T-helper 1 cell treated with Interleukin-12 subunit alpha and Interleukin-12 subunit beta and Interleukin-4 antibody, amounts not matched to agents 30 ng/mL and 1 ng/mL, for 36 hours (primary cell): ENCODE measurements at regions not wholly inside any gene's neighbourhood (a gene's known extent, or its start where the extent isn't known, plus 50 kb on each side); places are given as distances from the start of the nearest gene placed in this dataset.

ENCODE experiments used
- intact Hi-C: fragments of 100-400 bp; cut with micrococcal nuclease; formaldehyde crosslinking; loops from one replicate; pipeline ENCODE4 v1.15.1; 2024

DNA sequence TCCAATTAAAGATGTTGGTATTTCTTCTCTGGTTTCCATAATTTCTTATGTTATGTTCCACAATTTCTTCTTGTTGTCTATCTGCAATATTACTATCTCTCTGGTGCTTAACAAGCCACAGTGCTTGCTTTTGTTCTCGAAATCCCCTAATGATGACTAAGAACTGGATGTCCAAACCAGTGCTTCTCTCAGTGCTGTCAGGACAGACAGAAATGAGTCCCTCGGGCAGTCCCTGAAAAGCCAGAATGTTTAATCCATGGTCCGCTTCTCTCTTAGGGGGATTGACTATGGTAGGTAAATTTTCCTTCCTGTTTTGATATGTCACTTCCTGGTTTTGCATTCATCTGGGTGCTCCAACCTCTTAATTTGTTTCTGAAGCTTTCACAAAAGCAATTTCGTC, 321.6 kb upstream of the PCDH10 start:
- intact Hi-C loops = no loop called here

DNA sequence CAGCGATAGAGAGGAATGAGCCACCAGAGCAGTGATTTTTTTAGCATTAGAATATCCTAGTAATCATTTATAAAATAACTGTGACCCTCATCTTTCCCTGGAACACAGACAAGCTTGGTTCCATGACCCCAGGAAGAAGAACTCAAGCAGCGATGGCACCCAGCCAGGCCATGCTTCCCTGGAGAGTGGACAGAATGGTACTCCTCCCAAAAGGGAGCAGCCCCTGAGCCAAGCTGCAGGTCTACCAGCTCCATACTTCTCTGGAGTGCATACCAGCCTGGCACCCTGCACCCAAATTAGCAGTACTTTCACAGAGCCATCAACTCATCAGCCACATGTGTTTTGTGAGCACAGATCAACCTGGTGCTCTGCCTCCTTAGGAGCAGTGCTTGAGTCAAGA, 310.9 kb upstream of the PCDH10 start:
- intact Hi-C loops = no loop called here

DNA sequence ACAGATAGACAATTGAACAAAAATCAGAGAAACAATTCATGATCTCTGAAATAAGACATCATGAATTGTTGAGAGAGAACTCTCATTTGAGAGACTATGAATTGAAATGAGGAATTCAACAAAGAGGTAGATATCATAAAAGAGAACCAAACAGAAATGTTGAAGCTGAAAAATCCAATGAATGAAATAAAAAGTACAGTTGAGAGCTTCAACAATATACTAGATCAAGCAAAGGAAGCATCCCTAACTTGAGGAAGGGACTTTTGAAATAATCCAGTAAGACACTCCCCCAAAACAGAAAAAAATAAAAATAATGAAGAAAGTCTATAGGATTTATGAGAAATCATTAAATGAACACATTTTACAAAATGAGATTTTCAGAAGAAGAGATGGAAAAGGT, 310.0 kb upstream of the PCDH10 start:
- intact Hi-C loops = no loop called here

DNA sequence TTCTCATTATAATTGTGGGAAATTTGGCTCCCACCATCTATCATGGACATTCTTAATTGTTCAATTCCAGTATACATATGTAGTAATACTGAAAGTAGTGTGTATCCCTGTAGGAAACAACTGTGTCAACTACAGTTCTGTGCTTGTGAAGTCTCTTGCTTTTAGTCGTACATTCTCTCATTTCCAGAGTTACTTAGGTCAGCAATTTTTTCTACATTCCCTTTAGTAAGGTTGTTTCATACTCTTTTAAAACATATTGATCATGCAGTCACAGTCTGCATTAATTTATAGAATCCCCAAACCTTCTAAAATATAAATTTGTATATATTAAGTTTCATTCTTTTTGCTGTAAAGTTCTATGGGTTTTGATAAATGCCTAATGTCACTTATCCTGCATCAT, 289.2 kb upstream of the PCDH10 start:
- intact Hi-C loops = no loop called here

DNA sequence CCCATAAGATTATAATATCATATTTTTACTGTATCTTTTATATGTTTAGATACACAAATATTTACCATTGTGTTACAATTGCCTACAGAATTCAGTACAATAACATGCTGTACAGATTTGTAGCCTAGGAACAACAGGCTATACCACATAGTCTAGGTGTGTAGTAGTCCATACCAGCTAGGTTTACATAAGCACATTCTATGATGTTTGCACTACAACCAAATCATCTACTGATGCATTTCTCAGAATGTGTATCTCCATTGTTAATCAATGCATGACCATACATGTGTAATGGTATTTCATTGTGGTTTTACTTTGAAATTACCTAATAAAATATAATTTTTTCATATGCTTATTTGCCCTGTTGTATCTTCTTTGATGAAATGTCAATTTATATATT, 288.1 kb upstream of the PCDH10 start:
- intact Hi-C loops = no loop called here

DNA sequence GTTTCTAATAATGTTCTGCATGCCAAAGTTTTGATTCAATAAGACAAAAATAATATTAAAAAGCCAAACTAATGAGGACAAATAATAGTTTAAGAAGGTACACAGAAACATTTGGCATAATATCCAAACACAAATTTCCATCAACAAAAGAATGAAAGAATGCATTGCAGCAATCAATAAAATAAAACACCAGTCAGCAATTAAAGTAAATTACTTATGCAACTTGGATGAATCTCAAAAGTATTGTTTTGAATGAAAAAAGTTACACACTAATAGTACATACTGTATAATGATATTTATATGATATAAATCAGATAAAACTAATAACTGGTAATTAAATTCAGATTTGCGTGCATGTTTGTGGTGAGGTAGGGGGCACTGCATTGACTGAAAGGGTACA, 285.5 kb upstream of the PCDH10 start:
- intact Hi-C loops = no loop called here

DNA sequence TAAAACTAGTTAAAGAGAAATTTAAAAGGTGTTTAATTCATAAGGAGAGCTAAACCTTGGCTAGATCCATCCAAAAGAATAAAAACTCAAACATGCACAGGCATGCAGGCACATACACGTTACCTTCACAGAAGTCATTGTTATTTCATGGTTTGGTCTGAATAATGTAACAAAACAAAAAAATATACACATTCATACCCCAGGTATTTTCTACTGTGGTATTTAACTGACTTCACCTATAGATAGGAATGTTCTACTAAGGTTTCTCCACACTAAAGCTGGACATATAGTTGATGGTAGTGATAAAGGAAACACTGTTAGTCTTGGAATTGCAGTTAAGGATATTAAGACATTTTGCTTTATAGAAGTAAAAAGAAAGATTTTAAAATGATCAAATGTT, 283.6 kb upstream of the PCDH10 start:
- intact Hi-C loops = no loop called here

DNA sequence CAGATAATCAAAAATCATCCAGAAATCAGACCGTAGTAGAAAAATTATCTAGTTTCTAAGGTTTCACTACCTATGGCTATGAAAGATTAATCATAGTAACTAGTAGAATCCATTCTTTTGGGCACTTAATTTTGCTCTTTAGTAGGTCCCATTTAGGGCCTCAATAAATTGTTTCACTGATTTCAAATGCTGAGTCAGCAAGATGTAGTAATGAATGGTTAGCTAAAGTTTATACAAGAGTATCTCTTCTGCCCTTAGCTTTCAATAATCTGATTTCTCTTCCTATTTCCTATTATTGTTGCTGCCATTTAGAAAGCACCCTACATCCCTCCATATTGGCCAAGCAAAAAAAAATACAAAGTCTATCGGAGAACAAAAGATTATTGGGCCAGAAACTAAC, 283.2 kb upstream of the PCDH10 start:
- intact Hi-C loops = no loop called here

DNA sequence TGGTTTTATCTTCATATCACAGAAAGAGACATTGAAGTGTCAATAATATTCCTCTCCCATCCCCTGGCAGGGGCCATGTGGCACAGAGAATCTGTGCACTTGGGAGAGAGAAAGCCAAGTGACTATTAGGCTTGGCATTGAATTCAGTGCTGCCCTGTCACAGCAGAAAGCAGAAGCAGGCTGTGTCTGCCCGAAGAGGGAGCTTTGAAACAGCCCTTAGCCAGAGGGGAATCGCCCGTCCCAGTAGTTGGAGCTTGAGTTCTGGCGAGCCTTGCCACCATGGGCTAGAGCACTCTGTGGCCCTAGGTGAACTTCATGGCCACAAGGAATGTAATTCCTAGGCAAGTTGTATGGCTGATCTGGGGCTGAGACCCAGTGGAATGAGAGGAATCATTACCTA, 282.5 kb upstream of the PCDH10 start:
- intact Hi-C loops = no loop called here

DNA sequence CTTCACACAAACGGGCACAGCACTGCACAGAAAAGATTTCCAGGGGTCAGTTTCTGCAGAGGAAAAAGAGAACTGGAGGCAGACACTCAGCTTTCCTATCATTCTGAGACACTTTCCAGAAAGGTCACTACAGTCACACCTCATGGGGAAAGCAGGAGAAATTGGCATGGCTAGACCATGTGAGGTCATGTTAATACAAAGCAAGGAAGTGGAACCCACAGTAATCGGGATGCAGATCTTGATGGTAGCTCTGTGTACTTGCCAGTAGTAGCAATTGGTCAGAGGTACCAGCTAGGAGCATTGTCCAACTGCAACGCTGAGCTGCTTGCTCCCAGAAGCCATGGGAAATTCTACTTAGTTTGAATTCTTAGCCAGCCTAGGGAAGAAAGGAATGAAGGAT, 255.3 kb upstream of the PCDH10 start:
- intact Hi-C loops = no loop called here

DNA sequence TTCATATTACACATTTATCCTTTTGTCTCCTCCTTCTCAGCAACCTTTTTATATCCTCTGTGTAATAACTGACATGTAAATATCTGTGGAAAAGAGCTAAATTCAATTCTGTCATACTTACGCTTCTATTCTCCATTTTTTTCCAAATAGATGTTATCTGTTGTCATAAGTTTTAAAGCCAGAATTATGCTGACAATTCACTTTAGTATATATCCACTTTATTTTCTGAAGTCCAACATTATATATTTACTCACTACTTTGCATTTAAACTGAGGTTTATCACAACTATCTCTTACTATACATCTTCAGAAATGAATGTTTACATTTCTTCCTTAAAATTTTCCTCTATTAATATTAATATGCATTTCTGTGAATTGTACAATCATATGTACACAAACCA, 247.9 kb upstream of the PCDH10 start:
- intact Hi-C loops = no loop called here

DNA sequence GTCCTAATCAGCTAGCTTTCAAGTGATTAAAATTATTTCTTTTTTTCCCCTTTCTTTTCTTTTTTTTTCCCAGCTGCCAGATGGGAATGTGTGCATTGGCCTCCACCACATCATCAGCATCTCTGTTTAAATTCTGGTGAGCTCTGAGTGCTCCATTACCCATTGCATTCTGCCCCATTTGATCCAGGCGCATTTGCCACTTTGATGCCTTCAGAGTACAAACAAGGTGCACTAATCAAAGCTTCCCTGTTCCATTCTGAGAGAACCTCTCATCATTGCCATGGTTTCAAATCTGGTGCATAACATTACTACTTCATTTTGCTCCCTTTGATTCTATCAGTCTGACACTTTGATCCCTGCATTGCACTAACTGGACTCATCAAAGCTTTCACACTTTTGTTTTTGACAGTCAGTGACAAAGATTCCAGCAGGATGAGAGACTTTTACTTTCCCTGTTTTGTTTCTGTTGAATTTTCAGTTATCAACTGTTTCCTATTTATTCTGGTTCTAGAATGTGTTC, 238.8 kb upstream of the PCDH10 start:
- intact Hi-C loops = no loop called here

DNA sequence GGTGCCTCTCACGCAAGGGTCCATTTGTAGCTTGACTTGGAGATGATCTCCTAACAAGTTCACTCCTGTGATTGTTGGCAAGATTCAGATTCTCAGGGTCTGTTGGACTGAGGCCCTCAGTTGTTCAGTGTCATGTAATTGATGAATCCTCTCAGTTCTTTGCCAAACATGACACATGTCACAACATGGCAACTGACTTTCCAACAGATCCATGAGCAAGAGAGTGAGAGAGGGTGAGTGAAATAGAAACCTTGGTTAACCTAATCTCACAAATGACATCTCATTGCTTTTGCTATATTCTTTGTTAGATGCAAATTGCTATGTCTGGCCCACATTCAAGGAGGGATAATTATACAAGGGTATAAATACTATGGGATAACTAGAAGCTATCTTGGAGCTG, 231.0 kb upstream of the PCDH10 start:
- intact Hi-C loops = no loop called here

DNA sequence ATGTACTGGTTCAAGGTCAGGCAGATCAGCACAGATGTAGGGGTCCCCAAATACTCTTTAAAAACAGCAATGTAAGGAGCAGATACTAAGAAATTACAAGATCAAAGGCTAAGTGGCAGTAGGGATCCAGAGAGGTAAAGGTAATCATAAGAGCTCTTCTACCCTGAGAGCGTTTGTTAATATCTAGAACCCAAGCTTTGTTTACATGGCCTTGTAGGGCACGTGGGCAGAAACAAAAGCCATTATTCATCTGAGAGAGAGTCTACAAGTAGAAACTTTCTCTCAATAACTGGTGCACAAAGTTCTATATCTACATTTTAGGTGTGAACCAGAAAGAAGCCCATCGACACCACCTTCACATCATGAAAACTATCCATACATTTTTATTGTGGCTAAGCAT, 225.6 kb upstream of the PCDH10 start:
- intact Hi-C loops = loop anchor here (5.0 kb wide), 1 partner anchor 1509 kb away; no protein-coding TSS in a partner anchor

DNA sequence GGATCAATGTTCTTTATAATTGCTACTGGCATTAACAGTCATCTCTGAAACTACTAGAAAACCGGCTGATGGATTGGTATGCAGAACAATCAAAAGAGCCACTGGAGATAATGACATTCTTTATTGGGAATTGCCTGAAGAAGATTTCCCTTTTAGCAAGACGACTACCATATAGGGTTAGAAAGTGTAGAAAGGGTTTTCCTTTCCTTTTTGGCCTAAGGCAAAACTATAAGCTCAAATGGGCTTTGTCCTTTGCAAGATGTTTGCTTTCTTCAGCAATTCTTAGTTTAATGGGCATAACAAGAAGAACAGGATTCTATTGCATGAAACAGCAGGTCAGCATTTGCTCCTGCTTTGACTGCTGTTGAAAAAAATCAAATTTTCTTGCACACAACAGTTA, 214.2 kb upstream of the PCDH10 start:
- intact Hi-C loops = no loop called here

DNA sequence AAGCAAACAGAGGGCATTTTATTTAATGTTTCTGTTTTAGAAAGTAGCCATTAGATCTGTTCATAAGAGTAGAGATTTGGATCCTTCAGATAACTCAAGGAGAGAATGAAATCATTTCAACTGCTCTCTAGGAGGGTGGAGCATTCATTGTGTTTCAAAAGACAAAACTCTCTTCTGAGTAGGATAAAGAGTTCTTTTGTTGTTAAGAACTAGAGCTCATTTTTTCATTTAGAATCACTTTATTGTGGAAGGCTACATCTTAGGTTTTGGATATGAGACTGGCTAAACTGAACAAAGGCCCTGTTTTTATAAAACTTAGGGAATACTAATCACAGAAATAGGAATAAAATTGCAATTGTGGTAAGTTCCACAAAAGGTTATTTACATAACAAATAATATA, 193.9 kb upstream of the PCDH10 start:
- intact Hi-C loops = no loop called here

DNA sequence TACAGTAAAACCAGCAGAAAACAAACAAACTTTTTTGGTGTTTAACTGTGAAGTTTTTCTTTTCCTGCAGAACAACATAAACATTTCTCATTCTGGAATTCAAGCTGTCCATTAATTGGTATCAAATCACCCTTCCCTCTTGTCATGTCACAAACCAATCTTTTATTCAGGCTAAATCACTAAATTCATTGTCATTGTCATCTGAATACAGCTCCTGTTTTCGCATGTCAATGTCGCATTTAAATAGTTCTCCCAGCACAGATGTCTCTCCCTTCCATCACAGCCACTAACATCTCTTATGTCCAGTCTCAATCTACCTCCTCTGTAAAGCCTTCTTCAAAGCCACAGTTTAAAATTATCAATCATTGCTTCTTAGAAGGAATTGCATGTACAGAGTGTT, 192.1 kb upstream of the PCDH10 start:
- intact Hi-C loops = no loop called here

DNA sequence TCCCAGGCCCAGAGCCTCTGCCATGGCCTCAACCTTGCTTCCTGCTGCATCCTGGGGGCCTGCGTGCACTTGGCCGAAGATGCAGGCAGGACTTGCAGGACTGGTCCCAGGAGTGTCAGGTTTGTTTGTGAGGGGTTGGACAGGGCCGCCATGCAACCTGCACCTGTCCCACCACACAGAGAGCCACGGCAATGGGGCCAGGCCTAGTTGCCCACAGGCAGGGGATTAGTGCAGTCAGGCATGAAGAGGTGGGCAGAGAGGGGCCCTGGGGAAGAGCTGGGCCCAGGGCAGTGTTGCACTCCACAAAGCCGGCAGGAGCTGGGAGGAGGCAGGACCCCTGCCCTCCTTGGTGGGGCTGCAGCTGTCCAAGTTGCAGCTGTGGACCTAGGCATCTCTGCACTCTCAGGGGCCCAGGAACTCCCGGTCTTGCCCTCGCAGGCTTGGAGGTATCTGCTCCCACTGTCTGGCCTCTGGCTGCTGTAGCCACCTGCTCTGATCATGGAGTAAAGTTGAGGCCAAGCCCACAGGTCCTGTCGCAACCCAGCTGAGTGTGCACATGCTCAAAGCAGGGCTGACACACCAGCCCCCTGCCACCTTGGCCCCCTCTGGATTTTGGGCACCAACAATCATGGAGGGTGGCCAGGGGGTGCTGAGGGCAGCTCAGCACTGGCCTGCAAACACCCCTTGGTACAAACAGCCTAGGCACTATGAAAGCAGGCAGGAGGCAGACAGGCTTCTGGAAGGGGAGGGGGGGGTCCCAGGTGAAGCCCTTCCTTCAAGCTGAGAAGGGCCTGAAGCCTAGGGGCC, 190.4 kb upstream of the PCDH10 start:
- intact Hi-C loops = no loop called here

DNA sequence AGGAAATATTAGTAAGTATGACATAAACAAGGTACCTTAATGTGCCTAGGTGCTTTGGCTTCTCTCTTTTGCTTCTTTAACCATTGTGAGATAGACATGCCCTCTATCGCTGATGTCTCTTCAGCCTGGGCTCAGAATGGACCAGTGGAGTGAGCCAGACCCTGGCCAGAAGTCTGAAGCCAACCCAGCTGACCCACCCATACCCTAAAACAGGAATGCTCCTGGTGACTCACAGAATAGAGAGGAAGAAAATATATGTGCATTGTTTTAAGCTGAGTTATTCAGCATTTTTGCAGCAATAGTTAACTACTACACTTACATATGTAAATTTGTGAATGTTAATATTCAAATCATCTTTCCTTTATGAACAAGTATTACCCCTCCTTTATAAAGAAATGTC, 167.5 kb upstream of the PCDH10 start:
- intact Hi-C loops = no loop called here

DNA sequence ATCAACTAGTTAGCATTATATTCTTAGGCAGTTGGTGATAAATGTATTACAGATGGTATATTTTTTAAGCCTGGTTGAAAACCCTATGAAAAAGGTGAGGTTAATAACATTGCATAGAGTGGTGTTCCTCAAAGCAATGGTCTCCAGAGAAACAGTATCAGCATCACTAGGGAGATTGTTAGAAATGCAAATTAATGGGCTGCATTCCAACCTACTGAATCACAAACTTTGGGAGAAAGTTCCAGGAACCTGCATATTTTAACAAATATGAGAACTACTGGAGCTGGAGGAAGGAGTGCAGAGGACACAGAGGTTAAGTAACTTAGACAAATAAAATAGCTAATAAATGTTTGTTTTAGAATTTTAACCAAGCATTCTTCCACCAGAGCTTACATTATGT, 166.9 kb upstream of the PCDH10 start:
- intact Hi-C loops = no loop called here

DNA sequence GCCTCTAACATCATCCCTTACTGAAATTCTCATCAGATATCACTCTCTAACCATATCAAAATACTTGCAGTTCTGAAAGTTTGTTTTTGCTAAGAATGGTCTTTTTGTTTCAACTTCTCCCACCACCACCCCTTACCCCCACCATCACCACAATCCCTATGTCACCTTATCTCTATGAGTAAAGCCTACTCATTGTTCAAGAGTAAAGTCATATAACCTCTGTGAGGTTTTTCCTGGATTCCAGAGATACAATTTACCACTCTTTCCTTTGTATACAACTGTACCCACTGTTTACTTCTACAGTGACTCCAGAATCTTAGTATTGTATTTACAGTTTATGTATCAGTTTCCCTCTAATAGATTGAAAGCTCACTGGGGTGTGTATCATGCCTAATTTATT, 158.0 kb upstream of the PCDH10 start:
- intact Hi-C loops = no loop called here

DNA sequence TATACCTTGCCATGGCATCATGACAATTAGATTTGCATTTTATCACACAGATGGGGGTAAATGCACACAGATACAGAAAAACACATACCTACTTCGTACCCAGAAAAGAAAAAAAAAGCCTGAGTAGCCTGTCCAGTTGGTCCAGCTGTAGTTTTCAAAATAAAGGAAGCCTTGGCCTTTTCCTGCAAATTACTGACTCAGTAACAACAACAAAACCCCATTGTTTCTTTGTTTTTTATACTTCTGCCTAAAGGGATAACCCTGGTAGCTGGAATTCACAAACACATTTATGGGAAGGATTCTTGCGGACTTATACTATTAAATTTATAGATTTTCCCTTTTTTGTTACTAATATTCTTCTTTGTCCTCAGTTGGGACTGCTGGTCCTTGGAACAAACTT, 156.4 kb upstream of the PCDH10 start:
- intact Hi-C loops = no loop called here

DNA sequence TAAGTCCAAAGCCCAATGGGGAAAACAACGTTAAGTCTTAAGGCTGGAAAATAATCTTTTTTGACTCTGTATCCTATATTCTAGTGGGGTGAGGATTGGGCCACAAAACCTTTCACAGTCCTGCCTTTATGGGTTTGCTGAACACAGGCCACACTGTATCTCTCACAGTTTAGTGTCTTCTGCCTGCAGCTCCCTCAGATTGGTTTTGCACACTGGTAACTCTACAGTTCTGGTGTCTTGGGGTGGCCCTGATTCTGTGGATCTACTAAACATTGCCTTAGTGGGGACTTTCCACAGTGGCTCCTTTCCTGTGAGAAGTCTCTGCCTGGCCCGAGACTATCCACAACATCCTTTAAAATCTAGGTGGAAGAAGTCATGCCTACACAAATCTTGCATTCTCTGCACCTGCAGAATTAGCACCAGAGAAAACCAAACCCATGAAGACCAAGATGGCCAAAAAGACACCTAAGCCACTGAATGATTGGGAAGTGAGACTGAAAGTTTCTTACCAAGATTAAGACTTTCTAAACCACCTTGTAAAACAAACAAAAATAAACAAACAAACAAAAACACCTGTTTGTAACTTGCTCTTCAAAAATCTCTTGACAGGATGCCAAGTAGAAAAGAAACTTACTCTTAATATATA, 150.4 kb upstream of the PCDH10 start:
- intact Hi-C loops = no loop called here
